Stimulated activated CD8-positive, alpha-beta memory T cell treated with anti-CD3 and anti-CD28 coated beads, Interleukin-12 subunit alpha, Interleukin-12 subunit beta, amount 100 ng/mL, for 4 hours (primary cell): ENCODE measurements at regions not wholly inside any gene's neighbourhood (a gene's known extent, or its start where the extent isn't known, plus 50 kb on each side); places are given as distances from the start of the nearest gene placed in this dataset.

Experiments
- DNase-seq: peaks from one replicate; pipeline ENCODE4 v3.0.0-alpha.2; 2020; ENCODE audit warnings: low read depth

DNA sequence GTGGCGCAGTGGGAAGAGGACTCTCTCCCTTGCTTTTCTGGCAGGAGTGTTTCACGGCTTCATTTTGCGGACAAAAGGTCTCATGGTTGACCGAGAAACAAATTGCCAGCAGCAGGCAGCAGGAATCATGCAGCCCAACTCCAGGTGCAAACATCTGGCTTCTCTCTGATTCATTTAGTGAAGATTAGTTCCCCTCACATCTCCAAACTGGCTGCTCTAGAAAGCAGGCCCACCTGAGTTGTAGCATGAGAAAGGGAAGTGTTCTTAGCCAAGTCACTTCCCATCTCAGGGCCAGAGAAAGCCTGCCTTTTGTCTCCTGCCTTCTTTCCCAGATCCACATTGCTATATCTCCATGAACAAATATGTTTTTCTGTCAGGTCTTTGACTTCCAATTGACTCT is 120.8 kb upstream of the CCDC196 start:
- DNase-seq = no peak

DNA sequence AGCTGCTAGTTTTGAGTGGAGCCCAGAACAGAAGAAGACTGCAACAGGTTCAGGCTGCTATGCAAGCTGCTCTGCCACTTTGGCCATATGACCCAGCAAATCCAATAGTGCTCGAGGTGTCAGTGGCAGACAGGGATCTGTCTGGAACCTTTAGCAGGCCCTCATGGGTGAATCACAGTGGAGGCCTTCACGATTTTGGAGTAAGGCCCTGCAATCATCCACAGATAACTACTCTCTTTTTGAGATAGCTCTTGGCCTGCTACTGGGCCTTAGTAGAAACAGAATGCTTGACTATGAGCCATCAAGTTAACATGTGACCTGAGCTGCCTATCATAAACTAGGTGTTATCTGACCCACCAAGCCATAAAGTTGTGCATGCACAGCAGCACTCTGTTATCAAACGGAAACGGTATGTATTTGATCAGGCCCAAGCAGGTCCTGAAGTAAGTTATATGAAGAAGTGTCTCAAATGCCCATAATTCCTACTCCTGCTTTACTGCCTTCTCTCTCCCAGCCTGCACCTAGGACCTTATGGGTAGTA is 116.9 kb upstream of the CCDC196 start:
- no peak for DNase-seq

DNA sequence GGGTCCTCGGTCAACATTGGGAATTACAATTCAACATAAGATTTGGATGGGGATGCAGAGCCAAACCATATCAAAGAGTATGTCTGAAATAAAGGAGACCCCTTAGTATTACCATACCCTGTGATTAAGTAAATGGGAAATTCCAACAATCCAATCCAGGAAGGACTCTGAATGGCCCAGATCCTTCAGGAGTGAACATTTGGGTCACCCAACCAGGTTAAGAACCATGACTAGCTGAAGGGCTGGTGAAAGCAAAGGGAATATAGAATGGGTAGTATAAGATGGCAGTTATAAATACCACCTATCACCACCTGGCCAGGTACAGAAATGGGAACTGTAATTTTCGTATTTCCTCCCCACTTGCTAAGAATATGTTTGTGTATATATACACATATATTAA is 114.4 kb upstream of the CCDC196 start:
- DNase-seq = no peak

DNA sequence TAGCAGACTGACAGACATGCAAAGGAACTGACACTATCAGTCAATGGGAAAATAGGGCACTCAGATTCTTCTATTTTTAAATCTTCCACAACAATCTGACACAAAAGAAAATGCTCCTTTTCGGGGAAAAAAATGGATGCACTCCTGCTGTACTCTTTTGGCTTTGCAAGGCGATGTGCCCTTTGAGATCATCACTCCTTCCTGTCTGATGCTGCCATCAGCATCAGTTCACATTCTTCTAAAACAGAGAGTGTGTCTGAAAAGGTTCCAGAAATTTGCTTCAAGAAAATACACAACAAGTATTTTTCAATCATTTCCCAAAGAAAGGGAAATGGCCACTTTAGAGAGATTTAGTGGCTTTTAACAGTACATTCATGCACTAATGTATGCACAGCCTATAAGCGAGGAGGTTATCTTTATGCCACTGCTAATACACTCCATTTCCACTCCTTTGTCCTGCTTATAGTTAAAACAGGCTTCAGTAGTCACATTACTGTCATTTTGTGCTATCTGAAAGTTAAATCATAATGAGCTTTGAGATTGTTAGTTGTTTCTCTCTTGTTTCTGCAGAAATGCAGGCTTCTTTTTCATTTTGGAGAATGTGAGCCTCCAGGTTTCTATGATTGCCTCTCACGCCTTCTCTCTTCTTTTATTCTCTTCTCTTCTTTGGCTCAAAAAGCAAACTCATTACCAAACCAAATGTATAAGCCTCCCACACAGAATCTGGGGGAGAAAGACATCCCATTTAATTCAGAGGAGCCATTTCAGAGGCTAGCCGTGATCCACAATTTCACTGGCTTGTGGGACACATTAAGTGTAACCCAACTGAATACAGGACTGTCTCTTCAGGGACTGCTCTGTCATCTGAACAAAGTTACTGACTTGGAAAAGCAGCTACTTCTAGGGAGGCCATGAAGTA is 110.9 kb upstream of the CCDC196 start:
- DNase-seq = no peak

DNA sequence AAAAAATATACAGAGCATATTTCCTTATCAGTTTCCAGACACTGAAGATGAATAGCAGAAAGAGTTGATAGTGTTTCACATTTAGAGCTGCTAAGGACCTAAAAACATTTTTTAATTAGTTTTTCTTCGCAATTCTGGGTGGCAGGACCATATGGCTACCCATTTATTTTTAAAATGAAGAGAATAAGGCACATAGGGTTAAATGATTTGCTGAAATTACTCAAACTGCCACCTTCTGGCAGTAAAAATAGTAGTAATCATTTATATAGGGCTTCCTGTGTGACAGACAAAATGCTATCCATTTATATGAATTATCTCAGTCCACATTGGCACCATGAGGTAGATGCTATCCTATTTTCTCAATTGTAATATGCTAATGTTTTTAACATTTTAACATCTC is 108.6 kb upstream of the CCDC196 start:
- DNase-seq = no peak

DNA sequence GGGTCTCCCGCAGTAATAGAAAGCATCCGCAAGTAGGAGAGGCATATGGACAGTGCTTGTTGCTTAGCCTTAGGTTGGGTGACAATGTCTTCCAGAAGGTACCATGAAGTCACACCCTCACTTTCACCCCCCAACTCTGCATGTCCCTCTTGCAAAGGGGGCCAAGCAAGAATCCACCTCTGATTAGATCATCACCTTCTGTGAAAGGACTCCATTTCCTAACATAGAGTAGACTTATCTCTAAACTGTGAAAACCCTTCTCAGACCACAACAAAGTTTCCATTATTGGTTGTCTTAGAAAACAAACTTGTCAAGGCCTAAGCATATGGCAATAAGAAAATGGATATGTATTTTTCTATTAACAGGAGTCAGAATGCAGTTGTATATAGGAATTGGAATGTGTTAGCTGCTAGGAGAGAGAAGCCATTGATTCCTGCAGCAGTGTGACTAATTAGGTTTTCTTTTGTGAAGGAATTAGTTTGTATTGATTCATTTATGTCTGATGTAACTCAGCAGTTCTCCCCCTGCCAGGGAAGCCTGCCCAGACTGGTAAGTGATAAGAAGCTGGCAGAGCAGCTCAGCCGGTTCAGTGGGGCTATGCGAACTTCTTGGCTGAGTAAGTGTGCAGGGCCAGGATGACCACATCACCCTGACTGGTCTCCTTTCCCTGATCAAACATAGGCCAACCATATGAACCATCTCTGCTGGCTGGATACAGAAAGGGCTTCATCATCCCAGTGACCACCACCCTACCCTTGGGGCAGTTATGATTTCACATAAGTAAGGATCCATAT is 107.3 kb upstream of the CCDC196 start:
- DNase-seq = no peak

DNA sequence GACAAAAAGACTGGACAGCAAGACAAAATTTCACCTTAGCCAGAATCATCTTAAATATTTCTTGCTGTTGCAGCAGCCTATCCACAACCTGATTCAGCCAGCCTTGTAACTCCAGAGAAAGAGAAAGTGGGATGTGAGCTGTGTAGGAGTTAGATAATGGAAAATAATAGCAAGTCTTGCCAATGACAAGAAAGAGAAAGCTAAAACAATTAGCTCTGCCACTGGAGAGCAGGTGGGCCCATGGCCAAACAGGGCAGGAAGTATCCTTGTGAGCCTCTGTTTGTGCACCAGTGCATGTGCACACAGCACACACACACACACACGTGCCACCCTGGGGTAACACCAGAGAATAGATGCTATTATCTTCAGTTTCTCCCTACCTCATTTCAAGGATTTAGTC is 106.0 kb upstream of the CCDC196 start:
- DNase-seq = no peak

DNA sequence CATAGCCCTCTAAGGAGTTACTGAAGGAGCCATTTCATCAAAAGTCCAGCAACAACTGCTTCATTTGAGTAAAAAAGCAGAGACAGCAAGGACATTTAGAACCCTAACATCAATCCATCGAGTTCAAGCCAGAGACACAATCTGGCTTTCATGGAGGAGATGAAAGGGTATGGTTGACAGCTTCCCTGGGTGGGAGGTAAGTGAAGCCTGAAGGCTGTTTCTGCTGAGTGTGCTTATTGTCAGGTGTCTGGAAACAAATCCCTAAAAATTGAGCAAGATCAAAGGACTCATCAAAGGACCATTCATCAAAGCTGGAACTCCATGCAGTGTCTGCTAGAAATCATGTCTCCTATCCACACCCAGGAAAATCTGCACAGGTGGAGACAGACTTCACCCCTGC is 104.4 kb upstream of the CCDC196 start:
- no peak for DNase-seq

DNA sequence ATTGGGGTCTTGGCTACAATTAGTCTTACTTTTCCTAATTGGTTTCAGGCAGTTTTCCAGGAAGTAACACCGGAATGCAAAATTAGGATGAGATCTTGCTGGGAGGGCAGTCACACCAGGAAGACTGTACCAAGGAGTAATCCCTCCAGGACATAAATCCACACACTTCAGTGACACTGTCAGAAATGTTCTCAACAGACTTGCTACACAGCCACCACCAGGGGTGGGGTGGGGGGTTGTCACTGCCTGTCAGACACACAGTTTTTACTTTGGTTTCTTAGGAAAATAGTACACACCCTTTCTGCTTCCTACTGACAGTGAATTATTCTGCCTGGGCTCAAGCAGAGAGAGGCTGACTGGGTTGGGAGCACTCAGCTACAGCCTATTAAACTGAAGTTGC is 102.9 kb upstream of the CCDC196 start:
- no peak for DNase-seq

DNA sequence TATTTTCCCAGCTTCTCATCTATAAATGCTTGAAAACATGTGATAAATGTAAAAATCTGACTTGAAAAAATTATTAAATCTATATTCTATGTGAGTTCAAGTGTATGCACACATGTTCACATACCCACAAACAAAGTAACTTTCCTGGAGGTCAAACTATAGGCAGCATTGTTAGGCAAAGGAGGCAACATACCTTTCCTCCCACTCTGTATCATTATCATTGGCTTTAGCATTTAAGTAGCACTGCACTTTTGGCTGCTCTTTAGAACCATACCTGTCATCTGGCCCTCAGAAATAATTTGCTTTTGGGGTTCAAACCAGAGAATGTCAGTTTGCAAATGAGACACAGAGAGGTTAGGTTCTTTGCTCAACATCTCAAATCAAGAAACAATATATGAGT is 102.4 kb upstream of the CCDC196 start:
- DNase-seq = no peak

DNA sequence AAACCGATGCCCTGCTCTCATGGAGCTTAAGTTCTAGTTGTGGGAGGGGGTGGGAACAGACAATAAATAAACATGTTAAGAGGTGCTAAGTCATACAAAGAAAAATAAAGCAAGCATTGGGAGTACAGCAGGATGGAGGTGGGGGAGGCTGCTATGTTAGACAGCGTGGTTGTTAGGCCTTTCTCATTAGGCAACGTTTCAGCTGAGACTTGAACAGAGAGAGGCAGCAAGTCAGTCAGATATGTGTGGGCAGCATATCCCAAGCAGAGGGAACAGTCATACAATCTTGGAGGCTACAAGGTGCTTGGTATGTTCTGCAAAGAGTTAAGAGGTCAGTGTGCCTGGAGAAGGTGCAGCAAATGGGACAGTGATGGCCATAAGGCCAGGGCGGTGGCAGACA is 97.7 kb upstream of the CCDC196 start:
- DNase-seq = no peak

DNA sequence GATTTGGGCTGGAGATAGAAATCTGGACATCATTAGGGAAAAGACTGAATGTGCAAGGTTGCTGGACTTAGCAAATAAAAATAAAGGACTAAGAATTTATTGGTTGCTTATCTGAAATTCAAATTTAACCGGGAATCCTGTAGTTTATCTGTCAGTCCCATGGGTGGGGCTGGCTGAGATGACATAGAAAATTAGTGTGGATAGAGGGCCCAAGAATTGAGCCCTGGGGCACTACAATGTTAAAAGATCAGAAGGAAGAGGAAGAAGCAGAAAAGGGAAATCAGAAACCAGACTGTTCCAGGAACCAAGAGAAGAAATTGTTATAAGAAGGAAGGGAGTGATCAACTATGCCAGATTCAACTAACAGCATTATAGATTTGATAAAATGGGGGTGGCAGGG is 96.7 kb upstream of the CCDC196 start:
- DNase-seq = no peak

DNA sequence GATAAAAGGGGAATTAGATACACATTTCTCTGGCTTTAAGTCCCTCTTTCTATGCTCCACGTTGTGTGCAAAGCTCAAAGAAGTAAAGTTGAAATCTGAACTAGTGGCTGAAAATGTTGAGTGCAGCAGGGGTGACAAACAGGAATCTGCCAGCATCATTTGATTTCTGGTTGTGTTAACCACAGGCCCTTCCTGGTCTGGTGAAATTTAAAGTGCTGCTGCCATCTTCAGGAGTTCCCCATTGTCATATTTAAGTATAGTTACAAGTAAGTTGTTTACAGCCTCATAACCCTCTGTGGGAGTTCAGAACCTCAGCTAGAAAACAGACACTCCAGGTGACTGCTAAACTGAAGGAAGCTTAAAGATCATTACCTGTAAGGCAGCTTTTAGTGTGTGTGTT is 90.9 kb upstream of the CCDC196 start:
- DNase-seq = no peak

DNA sequence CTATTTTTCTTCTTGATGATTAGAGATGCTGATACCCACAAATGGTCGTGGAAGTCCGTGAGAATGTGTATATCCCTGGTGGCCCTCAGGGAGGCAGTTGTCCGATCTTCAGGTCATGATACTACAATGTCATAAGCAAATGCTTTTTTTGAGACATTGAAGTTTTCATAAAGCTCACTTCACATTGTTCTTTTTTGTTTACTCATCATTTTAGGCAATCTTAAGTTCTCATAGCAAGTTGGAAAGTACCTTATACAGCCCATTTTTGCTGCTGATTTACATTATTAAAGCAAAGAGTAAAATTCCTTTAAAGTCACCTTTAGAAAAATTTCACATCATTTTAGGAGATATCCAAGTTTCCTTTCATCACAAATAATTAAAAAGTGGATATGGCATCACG is 90.0 kb upstream of the CCDC196 start:
- no peak for DNase-seq

DNA sequence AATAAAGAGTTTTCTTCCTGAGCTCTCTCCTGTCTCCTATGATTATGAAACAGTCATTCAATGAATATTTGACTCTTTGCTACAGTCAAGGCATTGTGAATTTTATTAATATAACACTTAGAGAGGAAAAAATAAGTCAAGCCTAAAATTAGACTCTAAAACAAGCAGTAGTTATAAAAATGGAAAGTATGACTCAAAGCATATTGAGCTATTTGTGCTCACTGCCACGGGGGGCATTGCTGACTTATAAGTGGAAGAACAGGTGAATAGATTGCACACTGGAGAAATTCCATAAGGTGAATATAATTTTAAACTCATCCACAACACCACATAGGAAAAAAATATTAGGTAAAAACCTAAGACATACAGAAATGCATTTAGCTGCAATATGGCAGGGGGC is 87.7 kb upstream of the CCDC196 start:
- no peak for DNase-seq

DNA sequence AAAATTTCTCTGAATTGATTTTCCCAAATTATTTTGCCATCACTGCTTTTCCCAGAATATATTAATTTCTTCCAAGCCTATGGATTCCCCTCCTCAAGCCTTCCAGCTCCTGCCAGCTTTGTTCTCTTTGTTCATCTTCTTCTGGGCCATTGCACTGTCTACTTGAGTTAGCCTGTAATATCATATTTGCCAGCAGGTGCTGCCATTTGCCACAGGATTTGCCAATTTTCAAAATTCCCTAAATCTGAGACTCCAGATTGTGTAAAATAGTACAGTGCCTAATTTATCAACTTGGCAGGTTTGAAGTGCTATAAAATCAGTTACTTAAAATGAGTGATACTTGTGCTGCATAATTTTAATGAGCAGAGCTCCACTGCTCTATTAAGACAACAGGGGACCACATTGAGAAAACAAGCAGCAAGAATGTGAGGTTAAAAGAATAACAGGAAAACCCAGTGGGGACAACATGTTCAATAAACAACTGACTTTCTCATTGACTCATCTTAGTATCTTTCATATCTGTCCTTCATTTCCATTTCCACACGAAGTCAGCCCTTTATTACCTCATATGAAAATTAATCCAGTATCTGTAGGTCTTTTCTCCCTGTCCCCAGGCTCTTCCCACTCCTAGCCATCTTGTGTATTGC is 84.6 kb upstream of the CCDC196 start:
- no peak for DNase-seq

DNA sequence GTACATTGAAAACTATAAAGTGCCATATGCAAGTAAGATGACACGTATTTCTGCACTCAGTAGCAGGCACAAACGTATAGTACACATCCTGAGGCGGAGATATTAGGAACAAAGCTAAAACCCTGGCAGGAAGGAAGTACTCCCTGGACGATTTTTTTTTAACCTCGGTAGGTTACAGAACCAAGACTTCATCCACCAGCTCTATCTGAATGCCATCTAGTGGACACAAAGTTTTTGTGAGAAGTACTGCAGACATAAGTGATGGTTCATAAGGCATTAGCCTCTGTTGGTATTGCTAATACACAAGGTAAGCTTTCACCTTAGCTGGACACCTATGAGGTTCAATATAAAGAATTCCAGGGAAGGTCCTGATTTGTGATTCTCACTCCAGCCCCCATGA is 83.0 kb upstream of the CCDC196 start:
- no peak for DNase-seq

DNA sequence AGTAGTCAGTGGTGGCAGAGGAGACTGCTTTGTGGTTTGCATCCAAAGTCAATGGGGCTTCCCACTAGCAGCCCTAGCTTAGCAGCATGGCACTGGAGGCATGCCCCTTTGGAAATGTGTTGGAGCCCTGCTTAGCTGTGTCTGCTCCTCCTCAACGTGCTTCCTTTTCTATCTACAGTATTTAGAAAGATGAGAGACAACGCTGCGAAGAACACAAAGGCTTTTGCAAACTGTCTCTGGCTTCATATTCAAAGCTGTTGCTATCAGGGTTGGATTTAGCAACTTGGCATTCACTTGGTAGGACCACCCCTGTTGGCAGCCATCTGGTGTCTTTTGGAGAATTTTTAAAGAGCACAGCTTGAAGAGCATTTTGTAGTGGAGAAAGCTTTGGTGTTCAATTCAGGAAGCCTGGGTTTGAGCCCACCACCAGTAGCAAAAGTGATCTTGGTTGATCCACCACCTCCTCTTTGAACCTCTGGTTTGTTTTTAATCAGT is 82.1 kb upstream of the CCDC196 start:
- DNase-seq = no peak

DNA sequence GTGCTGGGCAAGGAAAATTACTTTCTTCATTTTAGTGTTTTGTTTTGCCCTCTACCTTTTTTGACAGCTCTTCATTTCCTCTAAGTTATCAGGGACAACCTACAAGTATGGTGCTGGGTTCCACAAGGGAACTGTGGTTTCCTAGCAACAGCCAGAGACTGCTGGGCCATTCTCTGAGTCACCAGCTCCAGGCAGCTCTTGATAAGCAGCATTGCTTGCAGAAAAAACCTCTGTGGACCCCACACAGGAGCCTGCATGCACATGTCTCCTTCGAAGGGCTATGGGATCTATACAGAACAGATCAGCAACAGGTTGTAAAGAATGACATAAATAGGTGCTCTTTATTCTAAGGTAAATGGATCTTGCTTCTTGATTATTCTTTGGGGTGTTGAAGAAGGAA is 81.0 kb upstream of the CCDC196 start:
- DNase-seq = no peak

DNA sequence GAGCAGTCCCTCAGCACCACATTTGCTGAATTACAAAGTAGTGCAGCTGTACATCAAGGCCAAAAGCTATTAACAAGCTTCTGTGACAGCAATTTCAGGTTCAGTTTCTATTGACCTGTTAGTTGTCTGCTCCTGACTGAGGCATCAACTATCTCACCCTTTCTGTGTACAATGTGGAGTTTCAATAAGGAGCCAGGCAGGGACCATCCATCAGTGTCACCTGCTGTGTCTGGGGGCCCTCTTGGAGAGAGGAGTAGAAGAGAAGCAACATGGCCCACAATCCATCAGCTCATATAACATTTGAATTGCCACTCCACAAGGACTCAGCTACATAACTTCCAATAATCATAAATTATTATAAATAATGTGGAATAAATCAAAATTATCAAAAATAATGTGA is 72.3 kb upstream of the CCDC196 start:
- DNase-seq = no peak

DNA sequence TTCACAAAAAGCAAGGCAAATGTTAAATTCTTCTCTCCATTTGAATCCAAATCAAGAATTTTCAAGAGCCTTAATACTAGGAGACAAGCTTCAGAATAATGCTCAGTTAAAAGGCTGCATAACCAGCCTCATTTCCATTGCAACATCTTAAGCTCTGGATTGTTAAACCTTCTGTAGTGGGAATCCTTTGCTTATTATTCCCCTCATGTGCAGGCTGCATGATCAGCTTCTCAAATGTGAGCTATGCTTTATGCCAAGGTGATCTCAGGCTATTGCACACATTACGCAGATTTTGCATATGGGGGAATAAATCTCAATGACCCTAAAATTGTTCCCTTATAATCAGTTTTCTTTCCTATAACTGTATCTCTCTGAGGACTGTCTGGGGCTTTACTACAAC is 71.7 kb upstream of the CCDC196 start:
- no peak for DNase-seq

DNA sequence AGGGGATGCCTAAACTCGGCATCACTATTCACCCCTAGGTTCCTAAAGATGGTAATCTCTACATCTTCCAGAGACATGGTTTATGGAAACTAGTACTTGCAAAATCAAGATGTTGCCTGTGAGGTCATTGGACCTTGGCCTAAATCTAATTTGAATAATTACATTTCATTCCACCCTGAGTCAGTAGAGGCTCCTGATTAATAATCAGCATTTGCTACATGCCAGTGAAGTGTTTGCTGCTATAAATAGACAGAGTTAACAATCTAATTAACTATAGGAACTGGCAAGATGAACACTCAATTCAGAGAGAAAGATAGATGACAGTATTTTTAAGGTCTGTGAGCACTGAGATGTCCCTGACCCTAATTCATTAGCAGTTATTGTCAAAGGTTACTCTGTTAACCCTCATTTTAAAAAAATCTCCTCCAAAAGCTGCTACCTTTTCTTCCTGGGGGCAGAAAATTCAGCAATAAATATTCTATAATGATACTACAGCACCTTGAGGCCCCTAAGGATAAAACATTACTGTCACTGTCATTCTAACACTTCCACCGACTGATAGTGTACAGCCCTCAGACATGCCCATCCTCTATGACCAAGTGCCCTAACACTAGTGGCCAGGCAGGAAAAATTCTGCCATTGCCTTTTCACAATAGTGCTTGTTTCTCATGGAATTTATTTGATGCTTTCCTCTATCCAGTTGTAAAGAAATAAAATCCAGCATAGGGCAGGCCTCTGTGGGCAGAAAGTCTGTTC is 65.7 kb upstream of the CCDC196 start:
- no peak for DNase-seq
